Stimulated activated CD4-positive, alpha-beta T cell treated with anti-CD3 and anti-CD28 coated beads, TNF-alpha, amount 100 ng/mL, for 4 hours (primary cell): ENCODE measurements at regions not wholly inside any gene's neighbourhood (a gene's known extent, or its start where the extent isn't known, plus 50 kb on each side); places are given as distances from the start of the nearest gene placed in this dataset.
"Not testable (repeated sequence)": the region's sequence is repeated elsewhere in the genome, so short reads cannot be mapped to it uniquely, and the experiment has no call there.

Experiments
- DNase-seq, 3 experiments: peaks; one replicate each; pipeline ENCODE4 v3.0.0-alpha.2; 2020; ENCODE audit warnings: low read depth in 3 of 3

- DNase-seq, result no peak
Measured at GRCh38 chr9:109975574-109976295, 195.7 kb downstream of the PALM2AKAP2 start.

GRCh38 chr9:109976303-109976702, 196.3 kb downstream of the PALM2AKAP2 start:
- DNase-seq, result no peak

- no peak for DNase-seq
Measured at GRCh38 chr9:109977521-109977920, 197.5 kb downstream of the PALM2AKAP2 start.

DNA sequence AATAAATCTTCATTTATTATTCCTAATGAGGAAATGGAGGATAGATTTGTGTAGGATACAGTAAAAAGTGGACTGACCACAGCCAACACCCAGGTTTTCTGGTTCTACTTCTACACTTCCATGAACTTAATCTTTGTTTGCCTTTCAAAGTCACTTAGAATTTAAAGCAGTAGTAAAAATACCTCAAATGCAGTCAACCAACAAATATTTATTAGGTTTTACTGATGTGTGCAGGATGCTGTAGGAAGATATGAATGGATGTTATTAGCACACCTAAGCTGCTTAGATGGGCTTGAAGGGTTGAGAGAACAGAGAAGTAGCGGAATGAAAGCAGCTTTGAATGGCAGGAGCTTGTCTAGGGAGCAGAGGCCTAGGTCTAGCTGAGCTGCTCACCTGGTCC, 201.1 kb downstream of the PALM2AKAP2 start:
- no peak for DNase-seq

GRCh38 chr9:109986521-109986991, 206.6 kb downstream of the PALM2AKAP2 start:
- no peak for DNase-seq

GRCh38 chr9:109989296-109989695, 209.3 kb downstream of the PALM2AKAP2 start:
- DNase-seq, result no peak

GRCh38 chr9:109990541-109990940, 210.5 kb downstream of the PALM2AKAP2 start:
- no peak for DNase-seq

- DNase-seq, result no peak
Measured at GRCh38 chr9:109992293-109992692, 212.3 kb downstream of the PALM2AKAP2 start.

GRCh38 chr9:109993250-109993978, 213.4 kb downstream of the PALM2AKAP2 start:
- DNase-seq, result no peak

GRCh38 chr9:109994141-109994540, 213.8 kb downstream of the C9orf152 start:
- no peak for DNase-seq

- DNase-seq, result no peak
Measured at GRCh38 chr9:109996936-109997580, 210.9 kb downstream of the C9orf152 start.

DNA sequence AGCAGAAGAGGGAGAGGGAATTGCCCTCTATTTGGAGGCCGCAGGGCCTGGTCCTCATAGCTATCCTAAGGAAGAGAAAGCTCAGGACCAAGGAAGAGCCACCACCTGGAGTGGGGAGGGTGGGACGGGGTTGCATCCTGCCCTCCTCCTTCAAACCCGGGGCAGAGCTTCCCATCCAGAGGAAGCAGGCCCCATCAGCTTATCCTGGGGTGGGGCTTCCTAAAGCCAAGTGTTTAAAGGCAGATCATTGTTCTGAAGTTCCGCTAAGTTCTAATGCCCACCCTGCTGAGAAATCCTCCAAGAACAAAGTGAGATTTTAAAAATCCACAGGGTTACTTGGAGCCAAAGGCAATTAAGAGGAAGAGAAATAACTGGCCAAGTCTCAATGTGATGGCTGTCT, 210.3 kb downstream of the C9orf152 start:
- DNase-seq, result no peak

GRCh38 chr9:110005521-110005920, 202.4 kb downstream of the C9orf152 start:
- not testable (repeated sequence) for DNase-seq

DNA sequence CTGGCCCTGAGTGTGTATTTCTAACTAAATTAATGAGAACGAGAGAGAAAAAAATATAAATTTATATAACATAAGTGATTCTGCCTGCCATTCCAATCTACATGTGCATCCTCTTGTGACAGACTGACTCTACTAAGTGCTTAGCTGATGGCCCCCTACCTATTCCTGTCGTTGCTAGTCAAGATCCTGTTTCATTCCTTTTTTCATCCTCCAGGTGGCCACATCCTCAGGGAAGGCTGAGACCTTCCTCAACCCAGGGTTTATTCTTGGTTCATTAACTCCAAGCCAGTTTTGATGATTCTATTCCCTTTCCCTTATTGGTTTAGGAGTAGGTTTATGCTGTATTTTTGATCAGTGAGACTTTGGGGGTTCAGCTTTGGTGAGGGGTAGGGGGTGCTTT, 201.3 kb downstream of the C9orf152 start:
- no peak for DNase-seq

DNA sequence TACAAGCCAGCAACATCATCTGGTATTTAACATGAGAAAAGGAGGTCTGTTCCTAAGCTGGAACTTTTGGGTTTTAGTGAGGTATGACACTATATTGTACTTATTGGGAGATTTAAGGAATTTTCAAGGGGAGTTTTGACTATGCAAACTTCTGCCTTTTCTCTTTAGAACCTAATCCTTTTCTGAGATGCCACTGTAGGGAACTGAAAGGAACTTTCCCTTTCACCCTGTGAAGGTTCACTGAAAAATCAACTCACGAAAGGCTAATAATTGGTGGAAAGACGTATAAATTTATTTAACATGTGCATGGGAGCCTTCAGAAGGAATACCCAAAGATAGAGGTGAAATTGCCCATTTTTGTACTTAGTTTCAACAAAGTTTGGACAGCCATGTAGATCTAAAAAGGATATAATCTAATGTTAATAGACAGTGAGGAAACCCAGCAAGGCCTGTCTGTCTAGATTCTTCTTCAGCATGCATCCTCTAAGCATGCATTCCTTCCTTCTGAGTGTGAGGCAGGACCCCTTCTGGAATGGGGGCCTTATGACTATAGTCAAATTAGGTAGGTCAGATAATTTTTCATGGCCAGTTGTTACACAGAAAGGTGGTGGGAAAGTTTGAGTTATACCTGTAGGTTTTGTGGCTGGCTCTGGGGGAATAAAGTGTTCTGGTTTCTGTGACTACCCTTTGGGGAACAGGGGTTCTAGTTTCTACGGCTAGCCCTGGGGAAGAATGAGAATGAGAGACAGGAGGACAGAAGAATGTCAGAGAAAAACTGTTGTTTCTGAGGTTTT, 200.3 kb downstream of the C9orf152 start:
- DNase-seq, result no peak

GRCh38 chr9:110008663-110009062, 199.3 kb downstream of the C9orf152 start:
- no peak for DNase-seq

DNA sequence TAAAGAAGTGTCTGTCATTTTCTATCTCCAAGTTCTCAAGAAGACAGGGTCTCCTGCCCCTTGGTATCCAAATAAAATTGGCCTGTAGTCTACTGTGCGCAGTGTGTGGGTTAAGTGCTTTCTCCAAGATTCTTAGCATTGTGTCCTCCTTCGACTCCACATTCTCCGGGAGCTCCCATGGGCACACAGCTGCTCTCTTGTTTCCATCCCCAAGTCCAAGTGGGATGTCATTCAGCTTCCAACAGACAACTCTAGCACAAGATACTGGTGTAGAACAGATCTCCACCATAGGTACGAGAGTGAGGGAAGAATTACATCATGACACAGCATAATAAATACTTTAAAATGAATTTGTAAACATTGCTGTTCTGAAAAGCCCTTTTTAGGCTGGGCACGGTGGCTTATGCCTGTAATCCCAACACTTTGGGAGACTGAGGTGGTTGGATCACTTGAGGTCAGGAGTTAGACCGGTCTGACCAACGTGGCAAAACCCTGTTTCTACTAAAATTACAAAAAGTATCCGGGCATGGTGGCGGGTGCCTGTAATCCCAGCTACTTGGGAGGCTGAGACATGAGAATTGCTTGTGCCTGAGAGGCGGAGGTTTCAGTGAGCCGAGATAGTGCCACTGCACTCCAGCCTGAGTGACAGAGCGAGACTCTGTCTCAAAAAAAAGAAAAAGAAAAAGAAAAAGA, 196.2 kb downstream of the C9orf152 start:
- DNase-seq, result no peak

DNA sequence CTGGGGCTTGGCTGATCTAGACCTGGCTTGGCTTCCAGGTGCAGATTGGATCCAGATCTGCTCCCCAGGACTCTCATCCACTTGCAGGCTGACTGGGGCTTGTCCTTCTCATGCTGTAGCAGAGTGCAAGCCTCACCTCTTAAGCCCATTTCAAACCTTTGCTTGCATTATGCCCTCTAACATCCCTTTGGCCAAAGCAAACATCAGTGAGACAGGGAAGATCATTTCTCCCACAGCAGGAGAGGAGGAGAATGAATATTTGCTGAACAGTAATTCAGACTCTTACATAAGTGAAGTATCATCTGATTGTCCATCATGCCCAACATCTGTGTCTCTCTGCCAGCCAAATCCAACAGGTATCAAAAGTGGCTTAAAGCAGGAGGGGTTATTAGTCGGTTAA, 194.9 kb downstream of the C9orf152 start:
- no peak for DNase-seq

GRCh38 chr9:110015759-110016158, 192.2 kb downstream of the C9orf152 start:
- no peak for DNase-seq

- DNase-seq, result no peak
Measured at GRCh38 chr9:110016340-110016739, 191.6 kb downstream of the C9orf152 start.

- DNase-seq, result not testable (repeated sequence)
Measured at GRCh38 chr9:110020216-110020615, 187.7 kb downstream of the C9orf152 start.
